GM19455 (cell line): ENCODE measurements at regions not wholly inside any gene's neighbourhood (a gene's known extent, or its start where the extent isn't known, plus 50 kb on each side); places are given as distances from the start of the nearest gene placed in this dataset.

Experiments
- ATAC-seq: cut with Tn5 transposase; IDR thresholded peaks from one replicate; pipeline ENCODE4 v1.9.1; 2021; ENCODE audit not compliant: unreplicated experiment

DNA sequence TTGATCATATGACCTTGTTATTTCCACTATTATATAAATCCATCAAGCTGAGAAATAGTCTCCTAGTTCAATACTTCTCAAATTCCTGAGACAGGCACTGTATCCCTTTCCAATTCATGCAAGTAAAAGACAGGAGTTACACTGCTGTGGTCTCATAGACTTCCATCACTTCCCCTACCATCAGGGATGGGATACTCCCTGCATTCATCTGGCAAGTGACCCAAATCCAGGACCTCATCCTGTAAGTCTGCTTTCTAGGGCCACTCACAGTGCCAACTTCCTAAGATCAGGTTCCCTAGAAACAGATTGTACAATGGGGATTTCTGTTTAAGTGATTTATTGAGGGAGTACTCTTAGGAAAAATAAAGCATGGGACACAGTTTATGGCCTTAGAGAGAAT is 424.0 kb upstream of the CDH7 start:
- ATAC-seq: no peak

DNA sequence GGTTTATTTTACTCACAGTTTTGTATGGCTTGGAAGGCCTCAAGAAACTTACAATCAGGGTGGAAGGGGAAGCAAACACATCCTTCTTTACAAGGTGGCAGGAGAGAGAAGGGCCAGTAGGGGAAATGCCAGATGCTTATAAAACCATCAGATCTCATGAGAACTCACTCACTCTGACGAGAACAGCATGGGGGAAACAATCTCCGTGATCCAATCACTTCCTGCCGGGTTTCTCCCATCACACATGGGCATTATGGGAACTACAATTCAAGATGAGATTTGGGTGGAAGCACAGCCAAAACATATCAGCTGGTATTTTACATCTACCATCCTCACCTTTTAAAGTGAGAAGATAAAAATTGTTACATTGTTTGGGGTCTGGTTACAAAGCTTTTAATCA is 427.9 kb upstream of the CDH7 start:
- no peak for ATAC-seq

DNA sequence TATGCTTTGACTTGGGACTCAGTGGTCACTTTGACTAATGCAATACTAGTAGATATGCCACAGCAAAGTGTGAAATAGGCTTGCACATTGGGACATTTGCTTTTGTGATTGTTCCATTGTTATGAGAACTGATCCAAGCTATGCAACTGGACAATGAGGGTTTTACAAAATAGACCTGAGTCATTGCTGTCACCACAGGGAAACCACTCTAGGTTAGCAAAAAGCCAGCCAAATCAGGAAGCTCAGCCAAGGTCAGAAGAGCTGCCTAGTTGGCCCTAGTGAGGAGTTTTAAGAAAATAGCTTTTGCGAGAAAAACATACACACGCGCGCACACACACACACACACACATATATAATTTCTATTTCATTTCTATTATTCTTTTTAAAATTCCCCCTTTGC is 452.4 kb upstream of the CDH7 start:
- no peak for ATAC-seq

DNA sequence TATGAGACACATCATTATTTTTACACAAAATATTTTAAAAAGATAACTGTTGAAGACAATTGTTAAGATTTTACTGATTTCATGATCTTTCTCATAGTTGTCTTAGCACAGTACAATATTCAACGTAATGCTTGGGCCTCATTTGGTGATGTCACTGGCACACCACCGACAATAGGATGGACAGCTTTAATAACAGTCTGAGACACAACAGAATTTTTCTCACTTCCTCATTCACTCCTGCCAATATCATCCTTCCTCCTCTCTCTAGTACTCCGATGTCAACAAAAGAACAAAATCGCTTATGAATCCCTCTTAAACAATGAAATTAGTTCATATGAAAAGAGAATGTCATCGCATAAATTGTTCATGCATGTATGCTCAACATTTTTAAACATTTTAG is 461.9 kb upstream of the CDH7 start:
- no peak for ATAC-seq

DNA sequence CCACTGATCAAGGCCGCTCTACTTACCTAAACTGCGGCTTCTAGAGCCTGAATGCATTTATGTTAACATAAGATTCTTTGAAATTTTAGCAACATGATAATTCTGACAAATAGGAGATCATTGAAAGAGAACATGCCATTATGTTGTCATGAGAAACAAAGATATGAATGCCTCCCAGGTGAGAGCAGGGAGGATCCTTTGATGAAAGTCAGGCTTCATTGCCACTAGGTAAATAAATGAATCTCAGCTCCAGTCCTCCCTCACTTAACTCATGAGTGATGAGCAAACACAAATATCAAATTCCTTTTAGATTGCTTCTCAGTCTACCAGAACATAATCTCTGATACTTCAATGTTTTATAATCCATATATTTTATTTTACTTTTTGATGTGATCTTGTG is 463.2 kb upstream of the CDH7 start:
- ATAC-seq: no peak

DNA sequence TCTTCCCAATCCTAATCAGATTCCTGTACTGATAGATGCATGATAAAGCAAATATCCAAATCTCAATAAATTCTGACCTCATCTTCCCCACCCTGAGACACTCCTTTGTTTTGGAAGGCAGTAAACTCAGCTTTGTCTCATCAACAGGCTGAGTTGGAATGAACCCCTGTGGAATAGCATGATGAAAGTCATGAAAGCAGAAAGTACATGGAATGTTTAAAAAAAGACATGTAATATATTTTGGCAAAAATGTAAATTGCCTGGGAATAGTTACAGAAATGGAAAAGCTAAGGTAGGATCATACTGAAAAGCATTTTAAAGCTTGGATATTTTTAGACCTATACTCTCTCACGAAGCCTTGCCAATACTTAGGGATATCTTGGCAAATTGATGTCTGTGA is 468.7 kb upstream of the CDH7 start:
- ATAC-seq: no peak

DNA sequence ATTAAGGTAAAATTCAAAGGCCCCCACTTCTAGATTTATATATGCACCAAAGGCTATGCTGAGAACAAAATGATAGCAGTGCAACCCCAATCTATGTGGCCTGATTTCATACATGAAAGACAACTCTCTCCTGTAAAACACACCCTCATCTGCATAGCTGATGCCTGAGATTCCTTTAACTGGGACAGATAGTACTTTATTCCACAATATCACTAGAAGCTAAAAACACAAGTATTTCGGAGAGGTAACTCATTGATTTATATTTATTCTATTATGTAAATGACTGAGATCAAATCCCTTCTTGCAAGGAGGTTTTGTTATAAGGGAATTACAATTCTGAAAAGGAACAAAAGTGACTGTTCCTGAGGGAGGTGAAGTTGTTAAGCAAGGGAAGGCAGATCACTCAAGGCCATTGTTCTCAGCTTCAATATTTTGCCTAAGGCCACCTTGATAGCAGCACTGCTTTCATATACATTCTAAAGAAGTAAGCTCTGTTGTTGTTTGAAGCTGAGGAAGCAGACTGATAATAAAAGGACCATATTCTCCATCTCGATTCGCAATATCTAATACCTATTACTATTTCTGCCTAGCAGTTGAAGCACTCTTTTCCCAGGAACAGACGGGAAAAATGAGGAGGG is 471.0 kb upstream of the CDH7 start:
- no peak for ATAC-seq

DNA sequence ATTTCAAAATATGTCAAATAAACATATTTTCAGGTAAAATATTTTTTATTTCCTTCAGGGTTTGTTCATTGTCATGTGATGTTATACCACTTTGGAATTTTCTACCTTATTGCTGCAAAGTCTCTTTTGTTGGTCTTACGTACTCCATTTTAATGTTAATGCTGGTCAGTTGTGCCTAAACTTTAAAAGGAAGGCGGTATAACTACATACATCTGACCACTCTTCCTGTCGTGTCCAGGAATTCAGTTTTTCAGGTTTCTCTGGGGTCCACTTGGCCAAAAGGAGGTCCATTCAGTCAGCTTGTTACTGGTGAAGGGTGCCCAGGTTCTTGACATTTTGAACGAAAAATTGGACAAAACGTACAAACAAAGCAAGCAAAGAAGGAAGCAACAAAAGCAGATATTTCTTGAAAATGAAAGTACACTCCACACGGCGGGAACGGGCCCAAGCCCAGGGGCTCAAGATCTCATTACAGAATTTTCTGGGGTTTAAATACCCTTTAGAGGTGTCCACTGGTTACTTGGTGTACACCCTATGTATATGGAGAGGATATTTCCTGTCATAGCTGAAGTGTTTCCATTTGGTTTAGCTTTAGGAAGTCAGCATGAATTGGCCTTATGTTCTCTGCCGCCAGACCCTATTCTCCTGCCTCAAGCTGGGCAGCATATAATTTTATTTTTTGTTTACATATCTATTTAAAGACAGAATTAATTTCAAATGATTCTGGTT is 471.7 kb upstream of the CDH7 start:
- ATAC-seq: no peak

DNA sequence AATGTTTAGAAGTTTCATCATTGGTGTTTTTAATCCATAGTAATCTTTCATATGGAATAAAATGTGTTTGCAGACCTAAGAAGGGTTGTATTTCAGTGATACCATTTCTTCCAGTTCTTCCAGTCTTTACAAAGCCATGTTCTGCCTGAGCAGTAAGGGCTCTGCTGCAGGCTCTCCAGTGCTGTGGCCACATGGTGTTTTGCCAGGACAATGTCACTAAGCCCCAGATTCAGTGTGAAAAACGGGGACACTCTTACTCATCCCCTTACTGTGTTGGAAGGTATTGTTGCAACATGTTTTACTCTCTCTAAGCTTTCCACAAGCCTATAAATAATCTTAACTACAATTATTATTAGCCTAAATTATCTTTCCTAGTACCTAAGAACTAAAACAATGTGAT is 481.4 kb upstream of the CDH7 start:
- ATAC-seq: no peak

DNA sequence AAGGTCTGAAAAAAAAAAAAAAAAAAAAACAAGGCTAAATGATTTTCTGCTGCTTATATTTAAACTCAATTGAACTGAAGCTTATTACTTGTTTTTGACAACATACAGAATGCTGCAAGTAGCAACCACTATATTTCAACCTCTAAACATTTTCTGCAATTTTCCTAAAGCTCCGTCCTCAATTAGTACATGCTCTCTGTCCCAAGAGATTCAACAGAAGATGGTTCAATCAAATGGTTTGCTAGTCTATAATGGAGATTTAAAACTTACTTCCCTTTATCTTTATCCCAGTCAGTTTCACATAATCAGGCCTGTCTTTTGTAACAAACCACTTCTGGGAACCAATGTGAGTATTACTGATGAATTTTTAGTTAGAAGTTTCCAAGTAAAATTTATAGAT is 485.1 kb upstream of the CDH7 start:
- ATAC-seq: no peak

DNA sequence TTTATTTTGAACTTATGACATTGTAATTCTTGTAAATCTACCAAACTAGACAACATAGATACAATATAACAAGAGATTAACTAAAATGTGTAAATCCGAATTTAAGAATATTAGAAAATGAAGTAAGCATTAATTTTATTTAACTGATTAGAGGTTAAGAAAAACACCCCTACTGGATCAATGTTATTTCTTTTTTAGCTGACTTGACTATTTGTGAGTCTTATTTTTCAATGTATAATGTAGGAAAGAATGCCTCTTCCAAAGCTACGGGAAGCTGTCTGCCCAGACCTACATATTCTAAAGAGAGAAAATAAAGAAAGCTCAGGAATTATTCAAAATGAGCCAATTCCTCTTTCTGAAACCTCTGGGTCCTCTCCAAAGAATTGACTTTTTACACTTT is 490.8 kb upstream of the CDH7 start:
- no peak for ATAC-seq

DNA sequence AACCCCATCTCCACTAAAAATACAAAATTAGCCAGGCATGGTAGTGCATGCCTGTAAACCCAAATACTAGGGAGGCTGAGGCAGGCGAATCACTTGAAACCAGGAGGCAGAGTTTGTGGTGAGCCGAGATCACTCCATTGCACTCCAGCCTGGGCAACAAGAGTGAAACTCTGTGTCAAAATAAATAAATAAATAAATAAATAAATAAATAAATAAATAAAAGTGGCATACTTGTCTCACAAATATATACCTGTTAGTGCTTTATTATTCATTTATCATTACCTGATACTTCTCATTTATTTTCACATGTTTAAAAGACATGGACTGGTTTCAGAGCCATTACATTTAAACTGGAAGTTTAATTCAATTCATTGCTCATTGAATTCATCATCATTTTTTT is 491.4 kb upstream of the CDH7 start:
- no peak for ATAC-seq

DNA sequence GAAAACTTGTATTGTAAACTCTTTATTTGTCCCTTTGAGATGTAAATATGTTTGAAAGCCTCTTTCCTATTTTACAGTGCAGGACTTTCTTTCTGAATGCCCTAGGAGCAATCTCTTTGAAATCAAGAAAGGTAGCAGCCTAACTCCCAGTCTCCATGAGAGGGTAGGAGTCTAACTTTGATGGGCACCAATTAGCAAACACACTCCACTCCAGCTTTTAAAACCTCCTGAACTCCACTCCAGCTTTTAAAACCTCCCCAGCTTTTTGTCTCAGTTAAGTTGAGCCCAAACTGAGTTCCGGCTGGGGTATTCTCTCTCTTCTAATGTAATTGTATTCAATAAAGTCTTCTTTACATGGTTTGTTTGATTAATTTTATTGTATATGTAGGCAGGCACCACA is 493.7 kb upstream of the CDH7 start:
- no peak for ATAC-seq

DNA sequence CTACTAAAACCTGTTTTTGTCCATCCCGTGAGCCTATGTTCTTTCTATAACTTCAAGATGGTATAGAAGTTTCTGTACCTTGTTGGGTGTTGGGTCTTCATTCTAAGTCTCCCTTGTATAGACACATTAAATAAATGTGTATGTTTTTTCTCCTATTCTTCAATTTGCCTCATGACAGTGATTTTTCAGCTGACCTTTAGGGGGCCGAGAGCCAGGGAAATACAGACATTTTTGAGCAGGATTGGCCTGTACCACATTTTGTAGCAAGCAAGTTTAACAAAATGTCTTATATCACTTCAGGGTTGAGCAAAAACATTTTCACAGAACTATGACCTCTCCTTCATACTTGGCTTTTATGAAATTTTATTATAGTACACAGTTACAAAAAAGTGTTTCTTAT is 495.4 kb upstream of the CDH7 start:
- no peak for ATAC-seq

DNA sequence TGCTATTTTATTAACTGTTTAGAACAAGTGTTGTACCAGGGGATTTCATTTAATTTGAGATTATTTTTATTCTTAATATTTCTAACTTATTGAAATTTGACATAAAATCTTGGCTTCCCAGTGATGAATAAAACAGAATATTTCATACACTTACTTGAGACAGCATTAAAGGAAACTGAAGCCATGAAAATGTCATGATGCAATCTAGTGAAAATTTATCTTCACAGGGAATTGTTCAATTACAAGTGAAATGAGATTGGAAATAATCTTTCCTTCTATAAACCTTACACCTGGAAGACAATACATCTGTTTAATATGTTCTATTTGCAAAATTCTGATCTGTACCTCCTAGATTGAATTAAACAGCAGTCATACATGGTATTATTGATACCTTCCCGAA is 511.0 kb upstream of the CDH7 start:
- ATAC-seq: no peak

DNA sequence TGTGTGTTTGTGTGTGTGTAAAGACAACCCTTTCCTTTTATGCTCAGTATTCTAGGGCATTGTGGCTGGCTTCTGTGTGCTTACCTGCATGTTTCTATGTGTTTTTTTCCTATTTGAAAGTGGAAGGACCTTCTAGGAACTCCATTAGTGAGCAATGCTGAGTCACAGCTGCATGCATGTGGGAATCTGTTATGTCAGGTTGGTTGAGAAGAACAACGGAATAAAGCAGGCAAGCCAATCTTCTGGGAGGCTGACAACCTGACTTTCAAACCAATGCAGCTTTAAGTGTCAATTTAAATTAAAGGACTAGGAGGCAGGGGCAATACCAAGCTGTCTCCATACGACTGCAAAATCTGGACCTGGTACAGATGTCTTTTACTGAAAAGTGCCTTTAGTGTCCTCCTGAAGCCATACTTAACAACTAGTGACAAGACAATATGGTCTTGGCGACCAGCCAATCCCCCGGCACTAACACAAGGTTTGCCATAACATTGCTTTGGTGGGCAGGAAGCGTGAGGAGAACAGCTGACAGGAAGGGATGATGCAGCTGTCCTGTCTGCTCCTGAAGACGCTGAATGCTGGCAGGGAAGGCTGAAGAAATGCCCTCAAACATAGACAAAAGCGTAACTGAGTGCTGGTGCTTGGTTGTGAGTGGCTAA is 514.7 kb upstream of the CDH7 start:
- ATAC-seq: no peak

DNA sequence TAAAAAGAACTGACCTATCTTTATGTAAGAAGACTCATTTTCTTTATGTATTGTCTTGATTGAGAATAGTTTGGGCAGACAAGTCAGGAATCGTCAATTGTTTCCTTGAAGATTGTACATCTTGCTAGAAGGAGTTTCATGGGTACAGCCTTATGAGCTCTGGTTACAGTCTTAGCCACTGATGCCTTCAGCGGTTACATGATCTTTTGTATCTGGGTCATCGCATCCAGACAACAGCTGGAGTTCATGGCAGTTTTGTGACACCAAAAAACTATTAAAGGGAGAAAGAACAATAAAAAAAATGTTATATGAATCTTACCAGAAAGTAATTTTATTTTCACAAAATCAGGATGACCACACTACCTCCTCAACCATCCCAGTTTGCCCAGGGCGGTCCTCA is 520.5 kb upstream of the CDH7 start:
- ATAC-seq: no peak

DNA sequence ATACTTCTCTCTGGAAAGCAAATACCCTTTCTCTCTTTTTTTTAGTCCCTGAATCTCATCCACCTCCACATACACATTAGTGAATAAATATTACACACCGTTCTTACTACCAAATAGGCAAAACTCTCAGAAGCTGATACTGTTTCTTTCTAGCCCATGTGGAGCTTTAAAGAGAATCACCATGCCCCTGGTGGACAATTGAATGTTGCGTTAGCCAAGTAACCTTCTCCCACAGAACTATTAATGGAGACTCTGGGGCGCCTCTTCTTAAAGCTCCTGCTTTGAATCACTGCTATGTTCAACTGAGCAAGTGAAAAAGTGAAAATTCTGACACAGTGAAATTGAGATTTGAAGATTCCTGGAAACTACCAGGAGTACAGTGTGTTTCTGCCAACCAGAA is 522.8 kb upstream of the CDH7 start:
- ATAC-seq: no peak

DNA sequence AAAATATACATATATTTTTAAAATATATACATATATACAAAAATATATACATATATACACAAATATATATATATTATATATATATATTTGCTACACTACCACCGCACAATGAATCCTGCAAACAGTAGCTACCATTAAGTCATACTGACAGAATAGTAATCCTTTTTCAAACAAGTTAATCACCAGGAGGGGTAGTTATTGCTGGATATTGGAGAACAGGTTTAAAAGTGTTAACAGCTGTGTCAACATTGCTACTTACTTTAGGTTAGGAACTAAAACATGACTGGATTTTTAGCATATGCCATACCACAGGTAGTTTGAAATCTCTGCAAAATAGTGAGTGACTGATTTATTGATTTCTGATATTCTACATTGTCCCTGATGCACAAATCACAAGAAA is 529.1 kb upstream of the CDH7 start:
- ATAC-seq: no peak

DNA sequence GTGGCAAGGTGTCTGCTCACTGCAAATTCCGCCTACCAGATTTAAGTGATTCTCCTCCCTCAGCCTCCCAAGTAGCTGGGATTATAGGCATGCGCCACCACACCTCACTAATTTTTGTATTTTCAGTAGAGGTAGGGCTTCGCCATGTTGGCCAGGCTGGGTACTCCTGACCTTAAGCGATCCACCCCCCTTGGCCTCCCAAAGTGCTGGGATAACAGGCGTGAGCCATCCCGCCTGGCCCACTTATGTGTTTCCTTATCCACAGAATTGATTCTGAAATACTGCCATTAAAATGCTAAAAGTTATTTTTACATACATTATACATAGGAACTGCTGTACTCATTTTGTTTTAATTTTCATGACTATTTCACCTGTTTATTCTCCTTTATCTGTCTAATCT is 529.7 kb upstream of the CDH7 start:
- ATAC-seq: no peak

DNA sequence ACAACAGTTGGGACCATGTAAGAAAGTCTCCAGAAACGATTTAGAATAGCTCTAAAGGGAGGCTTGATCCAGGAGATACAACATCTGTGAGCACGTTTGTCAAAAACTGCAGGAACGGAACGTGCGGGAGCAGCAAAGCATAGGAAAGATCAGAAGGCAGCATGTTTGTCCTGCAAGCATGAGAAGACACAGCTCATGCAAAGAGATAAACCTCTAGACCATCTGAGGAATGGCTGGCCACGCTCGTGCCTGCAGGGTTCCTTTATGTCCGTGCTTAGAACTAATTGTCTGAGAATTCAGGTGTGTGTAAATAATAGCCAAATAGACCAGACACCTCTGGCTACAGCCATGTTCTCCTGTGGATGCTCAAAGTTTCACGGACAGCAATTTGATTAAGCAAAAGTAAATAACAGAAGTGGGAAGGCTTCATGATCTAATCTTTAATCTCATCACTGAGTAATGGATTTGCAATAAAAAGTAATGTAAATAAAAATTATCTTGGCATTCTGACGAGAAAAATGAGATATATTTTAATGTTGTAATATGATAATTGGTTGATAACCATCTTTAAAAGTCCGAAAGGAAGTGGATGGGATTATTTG is 534.8 kb upstream of the CDH7 start:
- no peak for ATAC-seq

DNA sequence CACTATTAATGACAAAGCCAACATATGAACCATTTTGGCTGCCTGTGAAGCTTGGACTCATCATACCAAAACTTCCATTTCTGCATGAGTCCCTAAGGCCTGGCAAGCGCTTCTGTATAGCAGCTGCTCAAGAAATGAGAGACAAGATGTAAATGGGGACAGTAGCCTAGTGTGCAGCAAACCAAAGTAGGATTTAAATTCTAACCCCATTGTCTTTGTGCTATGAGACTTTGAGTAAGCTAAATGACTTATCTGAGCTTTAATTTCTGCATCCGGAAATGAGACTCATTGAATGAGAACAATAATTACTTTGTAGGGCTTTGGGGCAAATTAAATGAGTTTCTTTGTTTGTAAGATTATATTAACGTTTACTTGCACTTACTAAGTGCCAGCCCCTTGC is 536.4 kb upstream of the CDH7 start:
- ATAC-seq: no peak
